ENCODE measurements at regions not wholly inside any gene's neighbourhood (a gene's known extent, or its start where the extent isn't known, plus 50 kb on each side); places are given as distances from the start of the nearest gene placed in this dataset.
"Not testable (repeated sequence)": the region's sequence is repeated elsewhere in the genome, so short reads cannot be mapped to it uniquely, and the experiment has no call there.

DNA sequence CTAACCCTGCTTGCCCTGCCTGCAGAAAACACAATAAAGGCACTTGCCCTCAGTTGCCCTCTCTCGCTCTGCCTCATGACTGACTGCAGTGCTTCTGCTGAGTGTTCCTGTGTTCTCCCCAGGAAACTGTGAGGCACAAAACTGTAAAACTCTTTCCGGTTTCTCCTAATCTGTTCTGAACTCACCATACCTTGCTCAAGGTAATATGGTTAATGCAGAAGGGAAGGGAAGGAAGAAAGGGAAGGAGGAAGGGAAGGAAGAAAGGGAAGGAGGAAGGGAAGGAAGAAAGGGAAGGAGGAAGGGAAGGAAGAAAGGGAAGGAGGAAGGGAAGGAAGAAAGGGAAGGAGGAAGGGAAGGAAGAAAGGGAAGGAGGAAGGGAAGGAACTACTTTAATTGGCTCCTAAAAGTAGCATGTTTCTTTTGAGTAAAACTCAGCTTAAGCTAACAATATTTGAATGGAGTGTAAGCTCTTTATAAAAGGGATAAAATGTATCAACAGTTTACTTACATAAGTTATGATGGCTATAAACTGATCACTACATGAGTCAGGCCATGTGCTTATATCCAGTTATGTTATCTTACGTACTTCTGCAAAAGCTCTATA is 334.0 kb upstream of the CLEC14A start:
- H3K4me3 ChIP-seq, result no peak overlapping the region
- no peaks in the 10 kb centered on the region for H3K36me3 ChIP-seq
- H3K4me1 ChIP-seq (ENCODE audit: low read depth), result no peaks in the 10 kb centered on the region
- H3K27me3 ChIP-seq, result no peaks in the 10 kb centered on the region
- H3K27ac ChIP-seq, result no peak overlapping the region
- TF ChIP-seq CTCF (IDR thresholded peaks at IDR 0.05; ENCODE audit: low read depth, low read length), result no peak
- no peaks in the 10 kb centered on the region for H3K9me3 ChIP-seq (ENCODE audit: low read depth)
- DNase-seq (ENCODE audit: low read depth in 1 of 2, low spot score in 1 of 2), result no peak

DNA sequence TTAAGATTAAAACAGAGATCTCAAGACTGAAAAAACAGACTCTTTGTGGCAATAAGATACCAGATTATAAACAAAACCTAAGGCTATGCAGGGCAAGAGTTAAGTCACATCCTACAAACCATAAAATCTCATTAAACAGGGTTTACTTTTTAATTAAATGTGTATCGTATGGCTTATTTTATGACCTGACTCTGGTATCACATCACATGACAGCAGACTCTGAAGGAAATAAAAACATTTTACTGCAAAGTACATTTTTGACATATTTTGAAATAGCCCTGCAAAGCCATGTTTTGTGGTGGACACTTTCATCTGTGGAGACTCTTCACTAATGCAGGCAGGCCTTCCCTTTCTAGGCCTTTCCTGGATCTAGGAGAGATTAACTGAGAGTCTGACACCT is 327.6 kb upstream of the CLEC14A start:
- no peak for TF ChIP-seq CTCF (IDR thresholded peaks at IDR 0.05; ENCODE audit: low read depth, low read length)
- Histone ChIP-seq H3K4me1 (ENCODE audit: low read depth) (no peaks in the 10 kb centered on the region), H3K27me3 (no peaks in the 10 kb centered on the region), H3K36me3 (no peaks in the 10 kb centered on the region), H3K4me3 (no peak overlapping the region), H3K9me3 (ENCODE audit: low read depth) (no peaks in the 10 kb centered on the region), H3K27ac (no peak overlapping the region)
- DNase-seq (ENCODE audit: low read depth in 1 of 2, low spot score in 1 of 2), result no peak

DNA sequence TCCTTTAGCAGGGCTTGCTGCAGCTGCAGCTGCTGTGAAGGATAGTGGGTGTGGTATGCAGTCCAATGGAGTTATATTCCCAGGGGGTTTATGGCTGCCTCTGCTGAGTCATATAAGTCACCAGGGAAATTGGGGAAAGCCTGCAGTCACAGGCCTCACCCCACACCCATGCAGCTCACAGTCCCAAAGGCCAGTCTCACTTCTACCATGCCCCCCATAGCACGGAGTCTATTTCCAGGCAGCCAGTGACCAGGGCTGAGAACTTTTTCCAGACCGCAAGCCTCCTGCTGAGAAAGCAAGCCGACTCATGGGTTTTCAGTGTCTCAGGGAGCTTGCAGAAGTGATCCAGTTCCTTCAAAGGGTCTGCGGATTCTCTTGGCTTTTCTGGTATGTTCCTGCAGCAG is 322.4 kb upstream of the CLEC14A start:
- no peaks in the 10 kb centered on the region for H3K27me3 ChIP-seq
- H3K36me3 ChIP-seq, result no peaks in the 10 kb centered on the region
- no peak overlapping the region for H3K4me3 ChIP-seq
- H3K27ac ChIP-seq, result no peak overlapping the region
- no peak for TF ChIP-seq CTCF (IDR thresholded peaks at IDR 0.05; ENCODE audit: low read depth, low read length)
- H3K9me3 ChIP-seq (ENCODE audit: low read depth), result no peaks in the 10 kb centered on the region
- peak in 1 of 2 donors; percentile 13 for DNase-seq (ENCODE audit: low read depth in 1 of 2, low spot score in 1 of 2)
- no peaks in the 10 kb centered on the region for H3K4me1 ChIP-seq (ENCODE audit: low read depth)

DNA sequence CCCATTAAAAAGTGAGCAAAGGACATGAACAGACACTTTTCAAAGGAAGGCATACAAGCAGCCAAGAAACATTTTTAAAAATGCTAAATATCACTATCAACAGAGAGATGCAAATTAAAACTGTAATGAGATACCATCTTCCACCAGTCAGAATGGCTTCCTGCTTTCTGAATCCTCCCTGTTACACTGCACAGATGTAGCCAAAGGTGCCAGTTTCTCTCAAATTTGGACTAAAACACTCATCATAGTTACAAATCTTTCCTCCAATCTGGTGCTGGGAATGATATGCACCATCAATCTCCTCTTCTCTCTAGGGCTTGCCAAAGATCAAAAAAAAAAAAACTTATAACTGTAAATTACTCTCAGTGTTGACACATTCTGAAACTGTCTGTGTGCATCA is 311.8 kb upstream of the CLEC14A start:
- no peak overlapping the region for H3K27ac ChIP-seq
- TF ChIP-seq CTCF (IDR thresholded peaks at IDR 0.05; ENCODE audit: low read depth, low read length), result no peak
- no peaks in the 10 kb centered on the region for H3K4me1 ChIP-seq (ENCODE audit: low read depth)
- no peaks in the 10 kb centered on the region for H3K27me3 ChIP-seq
- no peaks in the 10 kb centered on the region for H3K36me3 ChIP-seq
- H3K4me3 ChIP-seq, result no peak overlapping the region
- no peak for DNase-seq (ENCODE audit: low read depth in 1 of 2, low spot score in 1 of 2)
- H3K9me3 ChIP-seq (ENCODE audit: low read depth), result no peaks in the 10 kb centered on the region

- no peaks in the 10 kb centered on the region for H3K9me3 ChIP-seq (ENCODE audit: low read depth)
- TF ChIP-seq CTCF (IDR thresholded peaks at IDR 0.05; ENCODE audit: low read depth, low read length), result no peak
- H3K4me3 ChIP-seq, result no peak overlapping the region
- no peaks in the 10 kb centered on the region for H3K27me3 ChIP-seq
- H3K27ac ChIP-seq, result no peak overlapping the region
- no peaks in the 10 kb centered on the region for H3K36me3 ChIP-seq
- H3K4me1 ChIP-seq (ENCODE audit: low read depth), result no peaks in the 10 kb centered on the region
- no peak for DNase-seq (ENCODE audit: low read depth in 1 of 2, low spot score in 1 of 2)
Measured at GRCh38 chr14:38561657-38562056, 305.8 kb upstream of the CLEC14A start.

DNA sequence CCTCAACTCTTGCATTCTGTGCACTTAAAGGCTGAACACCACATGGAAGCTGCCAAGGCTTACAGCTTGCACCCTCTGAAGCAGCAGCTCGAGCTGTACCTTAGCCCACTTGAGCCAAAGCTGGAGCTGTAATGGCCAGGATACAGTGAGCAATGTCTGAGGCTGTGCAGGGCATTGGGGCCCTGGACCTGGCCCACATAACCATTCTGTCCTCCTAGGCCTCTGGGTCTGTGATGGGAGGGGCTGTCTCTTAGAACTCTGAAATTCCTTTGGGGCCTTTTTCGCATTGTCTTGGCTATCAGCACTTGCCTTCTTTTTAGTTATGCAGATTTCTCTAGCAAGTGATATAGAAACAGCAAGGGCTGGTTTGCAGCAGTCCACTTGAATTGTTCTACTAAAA is 303.8 kb upstream of the CLEC14A start:
- Histone ChIP-seq H3K9me3 (ENCODE audit: low read depth) (no peaks in the 10 kb centered on the region), H3K27me3 (no peaks in the 10 kb centered on the region)

GRCh38 chr14:38557391-38557790 is 301.5 kb upstream of the CLEC14A start:
- not testable (repeated sequence) for H3K27ac ChIP-seq; H3K9me3 ChIP-seq (ENCODE audit: low read depth); H3K4me3 ChIP-seq; H3K27me3 ChIP-seq; H3K36me3 ChIP-seq; H3K4me1 ChIP-seq (ENCODE audit: low read depth); DNase-seq (ENCODE audit: low read depth in 1 of 2, low spot score in 1 of 2)

More for the DNA sequence above, 303.8 kb upstream of the CLEC14A start:
- Histone ChIP-seq H3K27ac (no peak overlapping the region), H3K4me1 (ENCODE audit: low read depth) (no peaks in the 10 kb centered on the region), H3K36me3 (no peaks in the 10 kb centered on the region), H3K4me3 (no peak overlapping the region)
- no peak for DNase-seq (ENCODE audit: low read depth in 1 of 2, low spot score in 1 of 2)
- TF ChIP-seq CTCF (IDR thresholded peaks at IDR 0.05; ENCODE audit: low read depth, low read length), result no peak
